ENCODE measurements at regions not wholly inside any gene's neighbourhood (a gene's known extent, or its start where the extent isn't known, plus 50 kb on each side); places are given as distances from the start of the nearest gene placed in this dataset.

DNA sequence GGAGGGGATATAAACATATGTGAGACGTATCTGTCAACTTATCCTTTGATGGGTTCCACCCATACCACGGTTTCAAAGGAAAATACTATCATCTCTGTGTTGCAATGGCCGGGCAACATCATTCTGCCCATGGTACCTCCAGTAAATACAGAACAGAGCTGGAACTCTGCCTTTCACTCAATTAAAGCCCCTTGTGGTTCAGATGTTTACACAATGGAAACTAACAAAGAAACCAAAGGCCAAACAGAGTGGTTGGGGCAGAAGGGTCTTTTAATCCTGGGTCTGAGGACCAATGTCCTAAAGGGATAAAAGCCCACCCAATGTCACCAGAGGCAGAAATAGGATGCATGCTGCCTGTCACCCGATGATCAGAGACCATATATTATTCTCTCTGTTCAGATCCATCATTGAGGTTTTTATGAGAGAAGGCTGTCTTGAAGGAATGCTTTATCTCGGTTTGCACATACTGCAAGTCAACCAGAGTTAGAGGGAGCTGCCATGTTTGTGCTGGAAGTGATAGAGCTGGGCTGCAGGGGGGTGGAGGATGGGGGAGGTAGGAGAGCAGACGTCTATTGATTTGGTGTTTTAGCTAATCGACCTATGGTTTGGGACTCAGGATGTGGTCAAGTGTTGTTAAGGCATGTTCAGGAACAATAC is 105.4 kb upstream of the FRMD4A start:
- TF ChIP-seq, protein P1, sequence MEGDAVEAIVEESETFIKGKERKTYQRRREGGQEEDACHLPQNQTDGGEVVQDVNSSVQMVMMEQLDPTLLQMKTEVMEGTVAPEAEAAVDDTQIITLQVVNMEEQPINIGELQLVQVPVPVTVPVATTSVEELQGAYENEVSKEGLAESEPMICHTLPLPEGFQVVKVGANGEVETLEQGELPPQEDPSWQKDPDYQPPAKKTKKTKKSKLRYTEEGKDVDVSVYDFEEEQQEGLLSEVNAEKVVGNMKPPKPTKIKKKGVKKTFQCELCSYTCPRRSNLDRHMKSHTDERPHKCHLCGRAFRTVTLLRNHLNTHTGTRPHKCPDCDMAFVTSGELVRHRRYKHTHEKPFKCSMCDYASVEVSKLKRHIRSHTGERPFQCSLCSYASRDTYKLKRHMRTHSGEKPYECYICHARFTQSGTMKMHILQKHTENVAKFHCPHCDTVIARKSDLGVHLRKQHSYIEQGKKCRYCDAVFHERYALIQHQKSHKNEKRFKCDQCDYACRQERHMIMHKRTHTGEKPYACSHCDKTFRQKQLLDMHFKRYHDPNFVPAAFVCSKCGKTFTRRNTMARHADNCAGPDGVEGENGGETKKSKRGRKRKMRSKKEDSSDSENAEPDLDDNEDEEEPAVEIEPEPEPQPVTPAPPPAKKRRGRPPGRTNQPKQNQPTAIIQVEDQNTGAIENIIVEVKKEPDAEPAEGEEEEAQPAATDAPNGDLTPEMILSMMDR (tag by site-specific recombination; IDR thresholded peaks at IDR 0.05), result no peak
- no peak for TF ChIP-seq ZNF140 (tag by site-specific recombination; IDR thresholded peaks at IDR 0.05)
